ENCODE measurements at regions not wholly inside any gene's neighbourhood (a gene's known extent, or its start where the extent isn't known, plus 50 kb on each side); places are given as distances from the start of the nearest gene placed in this dataset.

- 75 to 81% methylated on average over 5 of the region's 5 CpGs for WGBS, 2 donors
- ATAC-seq (ENCODE audit: low FRiP score) (no peak), DNase-seq (no peak)
- Histone ChIP-seq H3K4me1 (ENCODE audit: control insufficient read depth in 1 of 2, insufficient read depth in 2 of 2, low read length in 2 of 2) (no peaks in the 10 kb centered on the region), H3K9me3 (ENCODE audit: control insufficient read depth, low read length) (no peaks in the 10 kb centered on the region), H3K27me3 (ENCODE audit: control insufficient read depth in 1 of 2, insufficient read depth in 2 of 2, low read length in 1 of 2) (no peaks in the 10 kb centered on the region), H3K27ac (ENCODE audit: low read depth in 1 of 2, low read length in 2 of 2) (no peak overlapping the region), H3K36me3 (ENCODE audit: control insufficient read depth in 1 of 2, insufficient read depth in 2 of 2, low read length in 1 of 2) (no peaks in the 10 kb centered on the region), H3K4me3 (ENCODE audit: low read length in 2 of 2) (no peak overlapping the region)
- intact Hi-C loops (cut with DNase I): no loop called here
These were observed 406.9 kb upstream of the NMUR2 start for GRCh38 chr5:152811988-152812387.

GRCh38 chr5:152813526-152813925, 408.4 kb upstream of the NMUR2 start:
- 24 to 31% methylated on average over 6 of the region's 6 CpGs for WGBS, 2 donors
- no peak for ATAC-seq (ENCODE audit: low FRiP score)
- DNase-seq: no peak
- intact Hi-C loops (cut with DNase I): no loop called here
- H3K4me3 ChIP-seq (ENCODE audit: low read length in 2 of 2): no peak overlapping the region
- no peaks in the 10 kb centered on the region for H3K27me3 ChIP-seq (ENCODE audit: control insufficient read depth in 1 of 2, insufficient read depth in 2 of 2, low read length in 1 of 2)
- no peaks in the 10 kb centered on the region for H3K36me3 ChIP-seq (ENCODE audit: control insufficient read depth in 1 of 2, insufficient read depth in 2 of 2, low read length in 1 of 2)
- H3K27ac ChIP-seq (ENCODE audit: low read depth in 1 of 2, low read length in 2 of 2): no peak overlapping the region
- H3K4me1 ChIP-seq (ENCODE audit: control insufficient read depth in 1 of 2, insufficient read depth in 2 of 2, low read length in 2 of 2): no peaks in the 10 kb centered on the region
- H3K9me3 ChIP-seq (ENCODE audit: control insufficient read depth, low read length): no peaks in the 10 kb centered on the region

GRCh38 chr5:152819891-152820290, 414.8 kb upstream of the NMUR2 start:
- intact Hi-C loops (cut with DNase I): no loop called here
- Histone ChIP-seq H3K27ac (ENCODE audit: low read depth in 1 of 2, low read length in 2 of 2) (no peak overlapping the region), H3K9me3 (ENCODE audit: control insufficient read depth, low read length) (no peaks in the 10 kb centered on the region), H3K4me3 (ENCODE audit: low read length in 2 of 2) (no peak overlapping the region), H3K4me1 (ENCODE audit: control insufficient read depth in 1 of 2, insufficient read depth in 2 of 2, low read length in 2 of 2) (no peaks in the 10 kb centered on the region), H3K36me3 (ENCODE audit: control insufficient read depth in 1 of 2, insufficient read depth in 2 of 2, low read length in 1 of 2) (no peaks in the 10 kb centered on the region), H3K27me3 (ENCODE audit: control insufficient read depth in 1 of 2, insufficient read depth in 2 of 2, low read length in 1 of 2) (no peaks in the 10 kb centered on the region)
- no peak for DNase-seq
- ATAC-seq (ENCODE audit: low FRiP score): no peak

- Histone ChIP-seq H3K27ac (ENCODE audit: low read depth in 1 of 2, low read length in 2 of 2) (no peak overlapping the region), H3K36me3 (ENCODE audit: control insufficient read depth in 1 of 2, insufficient read depth in 2 of 2, low read length in 1 of 2) (no peaks in the 10 kb centered on the region), H3K4me3 (ENCODE audit: low read length in 2 of 2) (no peak overlapping the region), H3K9me3 (ENCODE audit: control insufficient read depth, low read length) (no peaks in the 10 kb centered on the region), H3K4me1 (ENCODE audit: control insufficient read depth in 1 of 2, insufficient read depth in 2 of 2, low read length in 2 of 2) (no peaks in the 10 kb centered on the region), H3K27me3 (ENCODE audit: control insufficient read depth in 1 of 2, insufficient read depth in 2 of 2, low read length in 1 of 2) (no peaks in the 10 kb centered on the region)
- DNase-seq (no peak), ATAC-seq (ENCODE audit: low FRiP score) (no peak)
- intact Hi-C loops (cut with DNase I): no loop called here
- 76 to 84% methylated on average over 3 of the region's 3 CpGs for WGBS, 2 donors
These were observed 419.2 kb upstream of the NMUR2 start for GRCh38 chr5:152824316-152824715.

- no peaks in the 10 kb centered on the region for H3K4me1 ChIP-seq (ENCODE audit: control insufficient read depth in 1 of 2, insufficient read depth in 2 of 2, low read length in 2 of 2)
- intact Hi-C loops (cut with DNase I): no loop called here
- ATAC-seq (ENCODE audit: low FRiP score) (no peak), DNase-seq (no peak)
- H3K27me3 ChIP-seq (ENCODE audit: control insufficient read depth in 1 of 2, insufficient read depth in 2 of 2, low read length in 1 of 2): no peaks in the 10 kb centered on the region
- no peak overlapping the region for H3K27ac ChIP-seq (ENCODE audit: low read depth in 1 of 2, low read length in 2 of 2)
- 58 to 63% methylated on average over 7 of the region's 7 CpGs for WGBS, 2 donors
- no peaks in the 10 kb centered on the region for H3K9me3 ChIP-seq (ENCODE audit: control insufficient read depth, low read length)
- no peaks in the 10 kb centered on the region for H3K36me3 ChIP-seq (ENCODE audit: control insufficient read depth in 1 of 2, insufficient read depth in 2 of 2, low read length in 1 of 2)
- no peak overlapping the region for H3K4me3 ChIP-seq (ENCODE audit: low read length in 2 of 2)
These were observed 433.2 kb upstream of the NMUR2 start for GRCh38 chr5:152838241-152838786.

GRCh38 chr5:152844713-152845112, 439.6 kb upstream of the NMUR2 start:
- no peaks in the 10 kb centered on the region for H3K4me1 ChIP-seq (ENCODE audit: control insufficient read depth in 1 of 2, insufficient read depth in 2 of 2, low read length in 2 of 2)
- no peak overlapping the region for H3K27ac ChIP-seq (ENCODE audit: low read depth in 1 of 2, low read length in 2 of 2)
- ATAC-seq (ENCODE audit: low FRiP score): no peak

GRCh38 chr5:152853361-152853760, 448.3 kb upstream of the NMUR2 start:
- Histone ChIP-seq H3K27ac (ENCODE audit: low read depth in 1 of 2, low read length in 2 of 2) (no peak overlapping the region), H3K4me3 (ENCODE audit: low read length in 2 of 2) (no peak overlapping the region), H3K9me3 (ENCODE audit: control insufficient read depth, low read length) (no peaks in the 10 kb centered on the region), H3K4me1 (ENCODE audit: control insufficient read depth in 1 of 2, insufficient read depth in 2 of 2, low read length in 2 of 2) (peaks cover 0 to 3% of the 10 kb centered on the region in 2 donors), H3K27me3 (ENCODE audit: control insufficient read depth in 1 of 2, insufficient read depth in 2 of 2, low read length in 1 of 2) (no peaks in the 10 kb centered on the region), H3K36me3 (ENCODE audit: control insufficient read depth in 1 of 2, insufficient read depth in 2 of 2, low read length in 1 of 2) (no peaks in the 10 kb centered on the region)
- 66 to 70% methylated on average over 2 of the region's 2 CpGs for WGBS, 2 donors
- no peak for ATAC-seq (ENCODE audit: low FRiP score)
- no peak for DNase-seq
- intact Hi-C loops (cut with DNase I): no loop called here

More at GRCh38 chr5:152844713-152845112, 439.6 kb upstream of the NMUR2 start:
- DNase-seq: no peak
- no peaks in the 10 kb centered on the region for H3K27me3 ChIP-seq (ENCODE audit: control insufficient read depth in 1 of 2, insufficient read depth in 2 of 2, low read length in 1 of 2)
- H3K36me3 ChIP-seq (ENCODE audit: control insufficient read depth in 1 of 2, insufficient read depth in 2 of 2, low read length in 1 of 2): no peaks in the 10 kb centered on the region
- intact Hi-C loops (cut with DNase I): no loop called here
- no peak overlapping the region for H3K4me3 ChIP-seq (ENCODE audit: low read length in 2 of 2)
- WGBS, 2 donors: 41 to 52% methylated on average over 1 of the region's 1 CpG
- no peaks in the 10 kb centered on the region for H3K9me3 ChIP-seq (ENCODE audit: control insufficient read depth, low read length)

GRCh38 chr5:152855441-152855840, 450.4 kb upstream of the NMUR2 start:
- Histone ChIP-seq H3K4me1 (ENCODE audit: control insufficient read depth in 1 of 2, insufficient read depth in 2 of 2, low read length in 2 of 2) (peaks cover 0 to 3% of the 10 kb centered on the region in 2 donors), H3K36me3 (ENCODE audit: control insufficient read depth in 1 of 2, insufficient read depth in 2 of 2, low read length in 1 of 2) (no peaks in the 10 kb centered on the region), H3K27ac (ENCODE audit: low read depth in 1 of 2, low read length in 2 of 2) (no peak overlapping the region), H3K4me3 (ENCODE audit: low read length in 2 of 2) (no peak overlapping the region), H3K27me3 (ENCODE audit: control insufficient read depth in 1 of 2, insufficient read depth in 2 of 2, low read length in 1 of 2) (no peaks in the 10 kb centered on the region), H3K9me3 (ENCODE audit: control insufficient read depth, low read length) (no peaks in the 10 kb centered on the region)
- 66 to 73% methylated on average over 4 of the region's 4 CpGs for WGBS, 2 donors
- ATAC-seq (ENCODE audit: low FRiP score) (no peak), DNase-seq (no peak)
- intact Hi-C loops (cut with DNase I): no loop called here

- 86 to 89% methylated on average over 3 of the region's 3 CpGs for WGBS, 2 donors
- Histone ChIP-seq H3K27me3 (ENCODE audit: control insufficient read depth in 1 of 2, insufficient read depth in 2 of 2, low read length in 1 of 2) (no peaks in the 10 kb centered on the region), H3K9me3 (ENCODE audit: control insufficient read depth, low read length) (no peaks in the 10 kb centered on the region), H3K36me3 (ENCODE audit: control insufficient read depth in 1 of 2, insufficient read depth in 2 of 2, low read length in 1 of 2) (no peaks in the 10 kb centered on the region), H3K4me3 (ENCODE audit: low read length in 2 of 2) (no peak overlapping the region), H3K4me1 (ENCODE audit: control insufficient read depth in 1 of 2, insufficient read depth in 2 of 2, low read length in 2 of 2) (no peaks in the 10 kb centered on the region), H3K27ac (ENCODE audit: low read depth in 1 of 2, low read length in 2 of 2) (no peak overlapping the region)
- intact Hi-C loops (cut with DNase I): no loop called here
- DNase-seq (no peak), ATAC-seq (ENCODE audit: low FRiP score) (no peak)
These were observed 456.2 kb upstream of the NMUR2 start for GRCh38 chr5:152861231-152861630.
